Tibial nerve (tissue), 4 donors: ENCODE measurements at regions not wholly inside any gene's neighbourhood (a gene's known extent, or its start where the extent isn't known, plus 50 kb on each side); places are given as distances from the start of the nearest gene placed in this dataset.

Source experiments
- DNase-seq, 2 donors: peaks; one replicate each; pipeline ENCODE4 v3.0.0-alpha.2; 2019; ENCODE audit warnings: low spot score in 2 of 2
- H3K27ac ChIP-seq, 4 donors: fragments of 200-600 bp; sonication (generic) in 3 of 4; one replicate each; pipeline ENCODE4 v1.5.1; 2017 to 2019; ENCODE audit warnings: mild to moderate bottlenecking in 1 of 4
- H3K27me3 ChIP-seq, 2 donors: fragments of 200-600 bp; sonication (generic) in 1 of 2; one replicate each; pipeline versions ENCODE4 v1.5.1 to v1.6.0; 2017 to 2019
- H3K36me3 ChIP-seq, 3 donors: fragments of 200-600 bp; sonication (generic); one replicate each; pipeline ENCODE4 v1.5.1; 2018 to 2019
- H3K4me1 ChIP-seq, 4 donors: fragments of 200-600 bp; sonication (generic) in 3 of 4; one replicate each; pipeline ENCODE4 v1.5.1; 2017 to 2019
- H3K4me3 ChIP-seq, 4 donors: fragments of 200-600 bp; sonication (generic) in 3 of 4; one replicate each; pipeline ENCODE4 v1.5.1; 2017 to 2019; ENCODE audit warnings: mild to moderate bottlenecking in 1 of 4, moderate library complexity in 1 of 4
- H3K9me3 ChIP-seq, 4 donors: fragments of 200-600 bp; sonication (generic) in 3 of 4; one replicate each; pipeline ENCODE4 v1.5.1; 2017 to 2019
- CTCF ChIP-seq, 5 experiments: fragments of 200-600 bp in 3 of 5; fragments of 450-650 bp in 2 of 5; sonication (generic) in 3 of 5; IDR thresholded peaks; one replicate each; pipeline ENCODE4 v1.5.1; 2016 to 2019; ENCODE audit warnings: antibody characterized with exemption in 5 of 5, mild to moderate bottlenecking in 3 of 5, moderate library complexity in 2 of 5
- EP300 ChIP-seq, 2 donors: sonication (generic); formaldehyde crosslinking; IDR thresholded peaks; one replicate each; pipeline ENCODE4 v1.6.1; 2017; ENCODE audit warnings: antibody characterized with exemption in 2 of 2, mild to moderate bottlenecking in 1 of 2
- POLR2A ChIP-seq, 2 donors: fragments of 450-650 bp; IDR thresholded peaks; one replicate each; pipeline ENCODE4 v1.6.1; 2017; ENCODE audit warnings: antibody characterized with exemption in 2 of 2, mild to moderate bottlenecking in 2 of 2, moderate library complexity in 2 of 2
- WGBS, 2 donors: methylation state at CpG; one replicate each; pipeline ENCODE4 v1.1.5; 2018; 5-methylcytosine and 5-hydroxymethylcytosine counted together

- Histone ChIP-seq H3K4me1 (no peaks in the 10 kb centered on the region), H3K27ac (no peak overlapping the region), H3K36me3 (no peaks in the 10 kb centered on the region), H3K27me3 (no peaks in the 10 kb centered on the region), H3K9me3 (no peaks in the 10 kb centered on the region), H3K4me3 (no peak overlapping the region)
- WGBS, 2 donors: 70 to 85% methylated on average over 3 of the region's 3 CpGs
- no peak for TF ChIP-seq EP300 (IDR thresholded peaks at IDR 0.05)
- TF ChIP-seq POLR2A (IDR thresholded peaks at IDR 0.05): no peak
- no peak for TF ChIP-seq CTCF (IDR thresholded peaks at IDR 0.05)
- DNase-seq: no peak
Measured at GRCh38 chrX:55142206-55142918, 53.5 kb downstream of the PAGE2 start.

- Histone ChIP-seq H3K36me3 (no peaks in the 10 kb centered on the region), H3K4me1 (no peaks in the 10 kb centered on the region), H3K9me3 (no peaks in the 10 kb centered on the region), H3K27me3 (no peaks in the 10 kb centered on the region), H3K4me3 (no peak overlapping the region), H3K27ac (no peak overlapping the region)
- no peak for DNase-seq
- 67 to 68% methylated on average over 6 of the region's 6 CpGs for WGBS, 2 donors
- no peak for TF ChIP-seq EP300 (IDR thresholded peaks at IDR 0.05)
- no peak for TF ChIP-seq CTCF (IDR thresholded peaks at IDR 0.05)
- no peak for TF ChIP-seq POLR2A (IDR thresholded peaks at IDR 0.05)
Measured at GRCh38 chrX:55142919-55143310, 54.1 kb downstream of the PAGE2 start.

- H3K27ac ChIP-seq: no peak overlapping the region
- H3K4me1 ChIP-seq: no peaks in the 10 kb centered on the region
- H3K9me3 ChIP-seq: no peaks in the 10 kb centered on the region
- no peaks in the 10 kb centered on the region for H3K27me3 ChIP-seq
- TF ChIP-seq EP300 (IDR thresholded peaks at IDR 0.05): no peak
- TF ChIP-seq POLR2A (IDR thresholded peaks at IDR 0.05): no peak
- no peak for TF ChIP-seq CTCF (IDR thresholded peaks at IDR 0.05)
- H3K36me3 ChIP-seq: no peaks in the 10 kb centered on the region
- DNase-seq: no peak
- 50 to 51% methylated on average over 2 of the region's 2 CpGs for WGBS, 2 donors
- no peak overlapping the region for H3K4me3 ChIP-seq
Measured at GRCh38 chrX:55143621-55144020, 54.8 kb downstream of the PAGE2 start.

GRCh38 chrX:55144697-55145096 is 55.9 kb downstream of the PAGE2 start:
- no peaks in the 10 kb centered on the region for H3K27me3 ChIP-seq
- TF ChIP-seq CTCF (IDR thresholded peaks at IDR 0.05): no peak
- TF ChIP-seq EP300 (IDR thresholded peaks at IDR 0.05): no peak
- no peak for TF ChIP-seq POLR2A (IDR thresholded peaks at IDR 0.05)
- no peaks in the 10 kb centered on the region for H3K36me3 ChIP-seq
- no peak overlapping the region for H3K27ac ChIP-seq
- no peaks in the 10 kb centered on the region for H3K4me1 ChIP-seq
- 73 to 91% methylated on average over 2 of the region's 2 CpGs for WGBS, 2 donors
- no peak for DNase-seq
- no peak overlapping the region for H3K4me3 ChIP-seq
- no peaks in the 10 kb centered on the region for H3K9me3 ChIP-seq

- Histone ChIP-seq H3K27me3 (no peaks in the 10 kb centered on the region), H3K4me1 (no peaks in the 10 kb centered on the region), H3K36me3 (no peaks in the 10 kb centered on the region), H3K9me3 (no peaks in the 10 kb centered on the region), H3K4me3 (no peak overlapping the region), H3K27ac (no peak overlapping the region)
- no peak for DNase-seq
- TF ChIP-seq CTCF (IDR thresholded peaks at IDR 0.05): no peak
- no peak for TF ChIP-seq POLR2A (IDR thresholded peaks at IDR 0.05)
- no peak for TF ChIP-seq EP300 (IDR thresholded peaks at IDR 0.05)
- WGBS, 2 donors: 63 to 72% methylated on average over 3 of the region's 3 CpGs
Measured at GRCh38 chrX:55149242-55149641, 60.4 kb downstream of the PAGE2 start.
